ENCODE measurements at regions not wholly inside any gene's neighbourhood (a gene's known extent, or its start where the extent isn't known, plus 50 kb on each side); places are given as distances from the start of the nearest gene placed in this dataset.

- DNase-seq: peak in 1 of 2 donors; percentile 4
Observed at GRCh38 chr1:192238421-192238820, 78.4 kb upstream of the RGS21 start.

- DNase-seq: no peak
Observed at GRCh38 chr1:192243721-192244120, 73.1 kb upstream of the RGS21 start.

- no peak for DNase-seq
Observed at GRCh38 chr1:192251735-192252134, 65.1 kb upstream of the RGS21 start.

- no peak for DNase-seq
Observed at GRCh38 chr1:192252776-192253175, 64.0 kb upstream of the RGS21 start.

GRCh38 chr1:192256674-192257334, 60.0 kb upstream of the RGS21 start:
- DNase-seq: no peak

- no peak for DNase-seq
Observed at GRCh38 chr1:192260076-192260475, 56.7 kb upstream of the RGS21 start.

- no peak for DNase-seq
Observed at GRCh38 chr1:192261476-192261875, 55.3 kb upstream of the RGS21 start.

GRCh38 chr1:192263436-192263835, 53.4 kb upstream of the RGS21 start:
- DNase-seq: peak in 1 of 2 donors; percentile 46

- no peak for DNase-seq
Observed at GRCh38 chr1:192265516-192266173, 51.1 kb upstream of the RGS21 start.

GRCh38 chr1:192266645-192267044, 50.1 kb upstream of the RGS21 start:
- no peak for DNase-seq

Data from inflammatory macrophage (primary cell).